Raji (cell line): ENCODE measurements at regions not wholly inside any gene's neighbourhood (a gene's known extent, or its start where the extent isn't known, plus 50 kb on each side); places are given as distances from the start of the nearest gene placed in this dataset.

ENCODE experiments used
- POLR2A ChIP-seq: IDR thresholded peaks from 2 replicates; pipeline ENCODE4 v1.6.1; 2011; ENCODE audit warnings: low read depth, low read length, control low read depth; ENCODE audit not compliant: insufficient read depth

GRCh38 chr1:104331763-104332162 lies 582.1 kb downstream of the AMY1C start:
- TF ChIP-seq POLR2A = no peak

- TF ChIP-seq POLR2A = no peak
Observed at GRCh38 chr1:104341944-104342343, 592.2 kb downstream of the AMY1C start.

- no peak for TF ChIP-seq POLR2A
Observed at GRCh38 chr1:104348277-104348676, 598.6 kb downstream of the AMY1C start.

GRCh38 chr1:104353580-104353979 lies 603.9 kb downstream of the AMY1C start:
- no peak for TF ChIP-seq POLR2A

- no peak for TF ChIP-seq POLR2A
Observed at GRCh38 chr1:104358086-104358485, 608.4 kb downstream of the AMY1C start.

- no peak for TF ChIP-seq POLR2A
Observed at GRCh38 chr1:104358621-104359020, 608.9 kb downstream of the AMY1C start.

- TF ChIP-seq POLR2A = no peak
Observed at GRCh38 chr1:104378414-104378813, 628.7 kb downstream of the AMY1C start.

GRCh38 chr1:104380003-104380402 lies 630.3 kb downstream of the AMY1C start:
- TF ChIP-seq POLR2A = no peak

GRCh38 chr1:104387716-104388508 lies 638.2 kb downstream of the AMY1C start:
- no peak for TF ChIP-seq POLR2A

GRCh38 chr1:104392552-104392951 lies 642.9 kb downstream of the AMY1C start:
- no peak for TF ChIP-seq POLR2A

GRCh38 chr1:104402178-104402577 lies 652.5 kb downstream of the AMY1C start:
- no peak for TF ChIP-seq POLR2A

- TF ChIP-seq POLR2A = no peak
Observed at GRCh38 chr1:104403883-104404282, 654.2 kb downstream of the AMY1C start.

- no peak for TF ChIP-seq POLR2A
Observed at GRCh38 chr1:104406728-104407127, 657.0 kb downstream of the AMY1C start.

- TF ChIP-seq POLR2A = no peak
Observed at GRCh38 chr1:104408268-104408667, 658.6 kb downstream of the AMY1C start.

GRCh38 chr1:104435255-104435654 lies 685.6 kb downstream of the AMY1C start:
- no peak for TF ChIP-seq POLR2A

GRCh38 chr1:104440011-104440410 lies 690.3 kb downstream of the AMY1C start:
- TF ChIP-seq POLR2A = no peak

GRCh38 chr1:104456724-104457123 lies 707.0 kb downstream of the AMY1C start:
- TF ChIP-seq POLR2A = no peak

- TF ChIP-seq POLR2A = no peak
Observed at GRCh38 chr1:104459886-104460285, 710.2 kb downstream of the AMY1C start.

- no peak for TF ChIP-seq POLR2A
Observed at GRCh38 chr1:104460880-104461279, 711.2 kb downstream of the AMY1C start.
